Activated naive CD8-positive, alpha-beta T cell treated with anti-CD3 and anti-CD28 coated beads, Interleukin-2, amount 10 ng/mL, durations not matched to agents 7 days and 5 days (primary cell): ENCODE measurements at regions not wholly inside any gene's neighbourhood (a gene's known extent, or its start where the extent isn't known, plus 50 kb on each side); places are given as distances from the start of the nearest gene placed in this dataset.

ENCODE experiments used
- ATAC-seq: fragments of 150-1000 bp; cut with Tn5 transposase; one replicate; pipeline ENCODE4 v1.10.0; 2021; ENCODE audit warnings: low read depth, moderate library complexity
- POLR2A ChIA-PET: fragments of 350-600 bp; sonication (Branson Sonifier 250); formaldehyde crosslinking; loops from one replicate; lab custom pipeline; 2021; ENCODE audit warnings: antibody characterized with exemption; lab: Charles Lee
- DNase-seq: peaks from one replicate; pipeline ENCODE4 v3.0.0; 2021
- H3K27ac Mint-ChIP-seq: one replicate; pipeline ENCODE4 v1.8.0; 2022; ENCODE audit warnings: mild to moderate bottlenecking, mixed read lengths
- H3K27me3 Mint-ChIP-seq: one replicate; pipeline ENCODE4 v1.8.0; 2022; ENCODE audit warnings: mild to moderate bottlenecking, moderate library complexity, mixed read lengths
- H3K36me3 Mint-ChIP-seq: one replicate; pipeline ENCODE4 v1.8.0; 2021; ENCODE audit warnings: mild to moderate bottlenecking, mixed read lengths
- H3K4me1 Mint-ChIP-seq: one replicate; pipeline ENCODE4 v1.8.0; 2021; ENCODE audit warnings: mixed read lengths
- H3K4me3 Mint-ChIP-seq: one replicate; pipeline ENCODE4 v1.8.0; 2022; ENCODE audit warnings: mild to moderate bottlenecking, moderate library complexity, mixed read lengths
- H3K9me3 Mint-ChIP-seq: one replicate; pipeline ENCODE4 v1.8.0; 2021; ENCODE audit warnings: mixed read lengths

DNA sequence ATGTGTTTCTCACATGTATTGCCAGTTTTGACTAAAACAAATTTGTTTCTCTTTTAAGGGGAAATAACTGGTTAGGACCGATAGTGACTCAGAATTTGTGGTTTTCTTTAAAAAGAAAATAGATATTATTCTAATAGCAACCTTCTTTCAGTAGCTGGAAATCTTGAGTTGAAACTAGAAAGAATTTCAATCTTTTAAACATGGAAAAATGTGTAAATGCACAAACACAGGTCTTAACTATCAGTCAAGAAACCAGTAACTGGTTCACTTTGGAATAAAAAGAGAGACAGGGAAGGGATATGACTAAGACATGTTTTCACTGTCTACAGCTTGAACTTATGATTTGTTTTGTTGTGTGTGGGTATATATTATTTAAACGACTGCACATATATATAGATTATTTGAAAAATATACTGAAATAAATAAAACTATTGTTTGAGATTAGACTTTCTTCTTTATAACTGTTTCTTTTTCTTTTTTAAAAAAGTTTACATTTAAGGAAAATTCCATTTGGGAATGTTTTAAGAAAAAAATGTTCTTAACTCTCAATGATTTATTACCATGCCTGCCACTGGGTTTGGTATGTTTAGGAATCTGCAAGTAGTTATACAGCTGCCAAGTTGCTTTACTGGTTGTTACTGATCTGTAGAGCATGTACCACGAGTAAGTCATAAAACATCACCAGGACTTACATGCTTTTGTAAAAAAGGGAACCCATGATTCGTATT, 753.3 kb upstream of the MARCKS start:
- Mint-ChIP-seq H3K4me3 (no peak overlapping the region), H3K27ac (no peak overlapping the region), H3K4me1 (no peaks in the 10 kb centered on the region), H3K27me3 (no peaks in the 10 kb centered on the region), H3K36me3 (no peaks in the 10 kb centered on the region), H3K9me3 (peaks cover 1% of the 10 kb centered on the region)
- ATAC-seq (no peak), DNase-seq (no peak)
- POLR2A ChIA-PET: no interaction called here

DNA sequence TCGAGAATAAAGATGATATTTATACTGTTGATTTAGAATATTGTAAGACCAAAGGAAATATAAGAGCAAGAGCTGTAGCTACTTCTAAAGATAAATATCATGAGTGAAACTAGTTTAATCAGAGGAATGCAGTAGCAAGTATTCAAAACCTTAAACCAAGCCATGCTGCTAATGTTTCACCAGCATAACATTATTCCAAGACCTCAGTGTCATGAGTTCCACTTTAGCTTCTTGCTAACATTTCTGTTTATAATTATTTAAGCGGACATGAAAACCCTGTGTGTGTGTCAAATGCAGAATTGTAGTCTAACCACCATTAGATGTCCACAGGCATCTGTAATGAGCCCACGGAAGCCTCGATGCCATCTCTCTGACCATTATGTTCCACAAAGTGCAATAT, 752.6 kb upstream of the MARCKS start:
- Mint-ChIP-seq H3K27ac (no peak overlapping the region), H3K4me1 (no peaks in the 10 kb centered on the region), H3K36me3 (no peaks in the 10 kb centered on the region), H3K27me3 (no peaks in the 10 kb centered on the region), H3K9me3 (peaks cover 1% of the 10 kb centered on the region), H3K4me3 (no peak overlapping the region)
- ATAC-seq: no peak
- POLR2A ChIA-PET: no interaction called here
- no peak for DNase-seq

DNA sequence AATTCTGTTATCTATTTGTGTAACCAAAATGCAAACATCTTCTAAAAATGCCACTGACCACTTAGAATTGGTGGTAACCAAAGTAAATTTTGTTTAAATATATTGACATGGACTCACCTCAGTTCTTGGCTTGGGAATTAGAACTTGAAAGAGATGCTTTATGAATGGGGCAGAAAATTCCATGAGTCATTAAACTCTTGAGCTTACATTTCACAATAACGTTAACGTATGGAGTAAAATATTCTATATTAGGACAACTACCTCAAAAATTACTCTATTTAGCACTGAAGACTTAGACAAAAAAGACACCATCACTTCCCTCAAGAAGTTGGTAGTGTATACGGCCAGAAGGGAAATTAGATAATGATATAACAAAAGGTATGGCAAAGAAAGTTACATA, 752.2 kb upstream of the MARCKS start:
- Mint-ChIP-seq H3K4me3 (no peak overlapping the region), H3K27me3 (no peaks in the 10 kb centered on the region), H3K36me3 (no peaks in the 10 kb centered on the region), H3K9me3 (peaks cover 1% of the 10 kb centered on the region), H3K27ac (no peak overlapping the region), H3K4me1 (no peaks in the 10 kb centered on the region)
- POLR2A ChIA-PET: no interaction called here
- ATAC-seq (no peak), DNase-seq (no peak)

DNA sequence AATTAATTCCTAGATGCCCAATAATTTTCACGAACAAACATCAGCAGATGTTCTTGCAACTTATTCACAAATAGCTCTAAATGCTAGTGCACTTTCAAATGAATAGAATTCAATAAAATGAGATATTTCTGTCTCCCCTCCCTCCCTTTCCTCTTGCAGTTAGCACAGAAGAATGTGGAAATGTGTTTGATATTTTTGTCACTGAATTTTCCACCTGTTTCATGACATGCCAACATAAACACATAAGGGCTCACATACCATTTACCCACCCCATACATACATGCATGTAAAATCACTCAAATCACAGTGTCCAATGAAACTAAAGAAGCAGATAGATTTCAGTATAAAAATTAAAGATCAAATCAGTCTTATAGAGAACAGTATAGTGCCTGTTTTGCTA, 746.9 kb upstream of the MARCKS start:
- ATAC-seq (no peak), DNase-seq (no peak)
- Mint-ChIP-seq H3K4me3 (no peak overlapping the region), H3K9me3 (peaks cover 6% of the 10 kb centered on the region), H3K36me3 (no peaks in the 10 kb centered on the region), H3K4me1 (no peaks in the 10 kb centered on the region), H3K27me3 (no peaks in the 10 kb centered on the region), H3K27ac (no peak overlapping the region)
- POLR2A ChIA-PET: no interaction called here

DNA sequence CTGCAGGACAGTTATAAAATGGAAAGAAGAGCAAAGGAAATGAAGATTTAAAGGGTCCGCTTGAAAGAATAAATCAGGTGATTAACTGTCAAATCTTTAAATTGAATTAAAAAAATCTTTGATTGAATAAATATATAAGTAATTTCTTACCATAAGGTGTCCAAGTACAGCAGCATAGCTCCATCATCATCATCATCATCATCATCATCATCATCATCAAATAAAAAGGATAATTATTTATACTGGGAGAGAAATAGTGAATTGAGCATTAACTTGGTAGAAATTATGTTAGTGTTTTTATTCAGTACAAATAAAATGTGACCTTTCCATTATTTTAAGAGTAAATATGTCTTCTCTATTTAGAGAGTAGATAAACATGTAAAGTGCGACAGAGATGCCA, 745.6 kb upstream of the MARCKS start:
- no peaks in the 10 kb centered on the region for H3K27me3 Mint-ChIP-seq
- peaks cover 6% of the 10 kb centered on the region for H3K9me3 Mint-ChIP-seq
- H3K4me1 Mint-ChIP-seq: no peaks in the 10 kb centered on the region
- DNase-seq (no peak), ATAC-seq (no peak)
- H3K36me3 Mint-ChIP-seq: no peaks in the 10 kb centered on the region
- H3K27ac Mint-ChIP-seq: no peak overlapping the region
- no peak overlapping the region for H3K4me3 Mint-ChIP-seq
- POLR2A ChIA-PET: no interaction called here

DNA sequence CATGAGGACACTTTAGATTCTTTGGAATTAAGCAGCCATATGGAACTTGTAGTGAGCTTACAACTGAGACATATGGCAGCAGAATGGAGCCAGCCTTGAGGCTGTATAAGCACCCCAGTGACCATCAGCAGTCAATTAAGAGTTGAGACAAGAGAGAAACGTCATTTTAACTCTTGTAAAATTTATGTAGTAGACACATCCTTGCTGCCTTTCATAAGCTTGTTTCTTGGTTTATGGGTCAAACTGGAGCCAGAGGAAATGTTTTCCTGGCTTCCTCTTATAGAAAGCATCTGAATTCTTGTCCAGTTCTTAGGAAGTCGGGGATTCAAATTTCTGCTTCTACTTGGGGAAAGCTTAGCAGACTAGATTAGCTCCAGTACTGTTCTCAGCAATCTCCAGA, 745.1 kb upstream of the MARCKS start:
- Mint-ChIP-seq H3K27me3 (no peaks in the 10 kb centered on the region), H3K4me1 (no peaks in the 10 kb centered on the region), H3K27ac (no peak overlapping the region), H3K36me3 (no peaks in the 10 kb centered on the region), H3K9me3 (peaks cover 6% of the 10 kb centered on the region), H3K4me3 (no peak overlapping the region)
- POLR2A ChIA-PET: no interaction called here
- ATAC-seq: no peak
- DNase-seq: no peak

DNA sequence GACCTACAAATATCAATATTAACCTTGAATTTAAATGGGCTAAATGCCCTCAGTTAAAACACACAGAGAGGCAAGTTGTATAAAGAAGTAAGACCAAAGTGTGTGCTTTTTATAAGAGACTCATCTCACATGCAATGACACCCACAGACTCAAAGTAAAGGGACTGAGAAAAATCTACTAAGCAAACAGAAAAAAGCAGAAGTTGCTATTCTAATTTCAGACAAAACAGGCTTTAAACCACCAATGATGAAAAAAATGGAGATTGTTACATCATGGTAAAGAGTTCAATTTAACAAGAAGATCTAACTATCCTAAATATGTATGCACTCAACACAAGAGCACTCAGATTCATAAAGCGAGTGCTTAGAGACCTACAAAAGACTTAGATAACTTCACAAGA, 741.9 kb upstream of the MARCKS start:
- no peaks in the 10 kb centered on the region for H3K36me3 Mint-ChIP-seq
- ATAC-seq: no peak
- no peak for DNase-seq
- no peaks in the 10 kb centered on the region for H3K27me3 Mint-ChIP-seq
- H3K4me1 Mint-ChIP-seq: no peaks in the 10 kb centered on the region
- POLR2A ChIA-PET: no interaction called here
- H3K4me3 Mint-ChIP-seq: no peak overlapping the region
- H3K27ac Mint-ChIP-seq: no peak overlapping the region
- H3K9me3 Mint-ChIP-seq: peaks cover 6% of the 10 kb centered on the region

DNA sequence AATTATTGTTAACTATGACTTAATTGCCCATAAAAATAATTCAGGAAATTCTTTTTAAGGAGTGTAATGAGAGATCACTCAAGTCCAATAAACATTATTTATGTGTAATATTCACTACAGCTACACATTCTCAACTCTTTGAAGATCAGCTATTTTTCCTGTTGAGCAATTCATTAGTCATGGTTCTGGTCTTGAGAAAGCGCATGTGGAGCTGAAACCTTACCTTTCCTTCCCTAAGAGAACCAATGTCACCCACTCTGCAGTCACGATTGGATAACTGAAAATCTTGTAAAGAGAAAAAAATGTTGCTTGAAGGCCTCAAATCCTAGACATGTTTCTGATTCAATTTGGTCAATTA, 736.9 kb upstream of the MARCKS start:
- H3K27ac Mint-ChIP-seq: no peak overlapping the region
- H3K36me3 Mint-ChIP-seq: no peaks in the 10 kb centered on the region
- no peak overlapping the region for H3K4me3 Mint-ChIP-seq
- H3K4me1 Mint-ChIP-seq: no peaks in the 10 kb centered on the region
- DNase-seq (no peak), ATAC-seq (no peak)
- H3K9me3 Mint-ChIP-seq: no peaks in the 10 kb centered on the region
- POLR2A ChIA-PET: no interaction called here
- H3K27me3 Mint-ChIP-seq: no peaks in the 10 kb centered on the region

DNA sequence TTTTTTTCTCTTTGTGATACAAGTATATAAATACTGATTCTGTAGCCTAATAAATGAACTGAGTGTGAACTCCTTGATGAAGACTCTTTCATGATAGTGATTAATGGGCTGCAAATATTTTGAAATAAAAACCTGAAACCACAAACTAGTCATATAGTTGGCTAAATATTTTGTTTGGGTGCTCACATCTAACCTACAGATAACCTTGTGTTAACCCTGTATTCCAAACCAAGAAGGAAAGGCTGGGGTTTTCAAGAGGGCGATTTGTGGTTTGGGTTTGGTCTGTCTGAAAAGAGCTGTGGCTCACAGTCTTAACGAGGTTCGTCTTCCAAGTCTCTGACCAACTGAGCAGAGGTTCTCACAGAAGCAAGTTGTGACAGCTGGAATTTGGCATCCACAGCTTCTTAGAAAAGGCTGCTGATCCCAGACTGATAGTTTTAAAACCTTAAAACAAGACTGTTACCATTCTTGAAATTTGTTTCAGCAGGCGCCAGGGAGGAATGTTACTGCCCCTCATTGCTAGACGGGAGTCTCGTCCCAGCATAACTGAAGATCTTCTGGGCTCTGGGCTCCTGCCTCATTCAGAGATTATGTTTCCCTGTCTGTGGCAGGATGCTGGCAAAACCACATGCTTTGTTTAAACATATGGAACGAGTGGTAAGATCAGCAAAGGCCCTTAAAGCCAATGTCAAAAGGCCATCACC, 736.4 kb upstream of the MARCKS start:
- no peak for ATAC-seq
- Mint-ChIP-seq H3K4me3 (no peak overlapping the region), H3K27ac (no peak overlapping the region), H3K36me3 (no peaks in the 10 kb centered on the region), H3K4me1 (no peaks in the 10 kb centered on the region), H3K27me3 (no peaks in the 10 kb centered on the region), H3K9me3 (no peaks in the 10 kb centered on the region)
- DNase-seq: no peak
- POLR2A ChIA-PET: no interaction called here

DNA sequence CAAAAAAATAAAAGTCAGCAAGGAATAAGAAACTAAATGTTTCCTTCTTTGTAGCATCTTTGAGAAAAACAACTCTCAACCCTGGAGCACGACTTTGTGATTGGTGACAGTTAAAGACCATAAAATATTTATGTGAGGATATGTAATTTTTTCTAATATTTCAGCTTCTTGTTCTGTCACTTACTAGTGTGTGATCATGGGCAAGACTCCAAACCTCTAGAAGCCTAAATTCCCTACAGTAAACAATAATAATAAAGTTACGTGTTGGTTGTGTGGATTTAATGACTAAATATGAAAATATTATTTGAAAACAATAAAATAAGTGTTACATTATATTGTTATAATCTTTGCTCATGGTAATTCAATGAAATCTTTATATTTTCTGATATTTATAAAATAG, 735.6 kb upstream of the MARCKS start:
- ATAC-seq: no peak
- no peaks in the 10 kb centered on the region for H3K9me3 Mint-ChIP-seq

DNA sequence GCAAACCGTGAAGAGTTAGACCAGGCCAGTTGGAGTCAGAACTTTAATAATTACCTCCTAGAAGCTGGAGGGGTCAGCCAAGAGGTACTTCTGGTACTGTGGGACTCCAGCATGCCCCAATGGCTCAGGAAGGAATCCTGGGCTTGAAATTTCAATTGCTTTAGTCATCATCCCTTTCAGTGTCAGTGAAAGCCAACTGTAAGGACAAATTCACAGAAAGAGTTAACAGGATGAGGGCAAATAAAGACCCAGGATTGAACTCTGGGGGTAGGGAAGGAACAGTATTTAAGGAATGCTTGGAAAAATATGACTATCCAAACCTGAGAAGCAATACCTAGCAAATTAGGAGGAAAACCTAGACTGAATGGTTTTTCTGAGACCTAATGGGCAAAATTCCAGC, 735.1 kb upstream of the MARCKS start:
- Mint-ChIP-seq H3K27me3 (no peaks in the 10 kb centered on the region), H3K36me3 (no peaks in the 10 kb centered on the region), H3K4me3 (no peak overlapping the region), H3K9me3 (no peaks in the 10 kb centered on the region), H3K27ac (no peak overlapping the region), H3K4me1 (no peaks in the 10 kb centered on the region)
- ATAC-seq (no peak), DNase-seq (no peak)
- POLR2A ChIA-PET: no interaction called here

More for the DNA sequence above, 735.6 kb upstream of the MARCKS start:
- Mint-ChIP-seq H3K36me3 (no peaks in the 10 kb centered on the region), H3K4me3 (no peak overlapping the region), H3K4me1 (no peaks in the 10 kb centered on the region), H3K27ac (no peak overlapping the region), H3K27me3 (no peaks in the 10 kb centered on the region)
- POLR2A ChIA-PET: no interaction called here
- no peak for DNase-seq

DNA sequence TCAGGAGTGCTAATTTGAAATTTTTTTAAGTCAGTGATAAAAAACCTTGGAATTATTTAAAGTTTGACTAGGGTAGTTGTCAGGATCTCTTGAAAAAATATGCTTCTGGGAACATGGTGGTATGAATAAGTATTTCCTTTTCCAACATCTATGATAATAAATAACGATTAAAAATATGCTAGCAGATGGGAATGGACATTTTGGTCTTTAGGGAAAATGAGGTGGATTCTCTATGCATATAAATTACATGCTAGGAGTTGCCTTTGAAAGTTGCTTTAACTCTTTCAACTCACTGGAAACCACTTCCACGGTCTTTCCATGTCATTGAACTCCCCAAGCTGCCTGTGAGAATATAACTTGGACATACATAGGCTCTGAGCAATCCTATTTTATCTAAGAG, 731.5 kb upstream of the MARCKS start:
- Mint-ChIP-seq H3K4me3 (no peak overlapping the region), H3K27ac (no peak overlapping the region), H3K36me3 (no peaks in the 10 kb centered on the region), H3K4me1 (no peaks in the 10 kb centered on the region), H3K27me3 (no peaks in the 10 kb centered on the region), H3K9me3 (no peaks in the 10 kb centered on the region)
- DNase-seq (no peak), ATAC-seq (no peak)
- POLR2A ChIA-PET: no interaction called here

DNA sequence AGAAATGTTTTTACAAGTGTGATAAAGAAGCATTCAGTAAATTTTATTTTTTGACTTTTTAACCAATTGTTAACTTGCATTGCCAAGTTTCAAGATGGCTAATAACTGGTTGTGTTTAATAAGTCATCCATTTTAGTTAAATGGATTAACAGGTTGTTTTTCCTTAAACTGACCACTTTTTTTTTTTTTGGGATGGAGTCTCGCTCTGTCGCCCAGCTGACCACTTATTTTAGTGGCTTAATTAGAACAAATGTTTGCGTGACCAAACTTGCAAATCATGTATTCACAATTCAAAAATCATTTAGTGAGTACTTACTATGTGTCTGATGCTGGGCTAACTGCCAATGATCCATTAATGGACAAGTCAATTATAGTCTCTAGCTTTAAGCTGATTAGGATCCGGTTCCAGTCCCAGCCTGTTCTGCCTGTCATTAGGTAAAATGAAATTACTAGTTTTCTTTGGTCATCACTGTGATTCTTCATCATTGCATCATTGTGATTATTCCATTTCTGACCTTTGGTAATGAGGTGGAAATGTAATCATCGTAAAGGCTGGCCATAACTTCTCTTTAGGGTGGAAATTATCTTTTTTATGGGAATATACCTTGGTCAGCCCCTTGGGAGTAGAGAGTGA, 729.2 kb upstream of the MARCKS start:
- no peaks in the 10 kb centered on the region for H3K27me3 Mint-ChIP-seq
- H3K9me3 Mint-ChIP-seq: no peaks in the 10 kb centered on the region
- POLR2A ChIA-PET: no interaction called here
- DNase-seq: no peak
- no peaks in the 10 kb centered on the region for H3K4me1 Mint-ChIP-seq
- no peak for ATAC-seq
- H3K4me3 Mint-ChIP-seq: no peak overlapping the region
- no peaks in the 10 kb centered on the region for H3K36me3 Mint-ChIP-seq
- H3K27ac Mint-ChIP-seq: no peak overlapping the region

DNA sequence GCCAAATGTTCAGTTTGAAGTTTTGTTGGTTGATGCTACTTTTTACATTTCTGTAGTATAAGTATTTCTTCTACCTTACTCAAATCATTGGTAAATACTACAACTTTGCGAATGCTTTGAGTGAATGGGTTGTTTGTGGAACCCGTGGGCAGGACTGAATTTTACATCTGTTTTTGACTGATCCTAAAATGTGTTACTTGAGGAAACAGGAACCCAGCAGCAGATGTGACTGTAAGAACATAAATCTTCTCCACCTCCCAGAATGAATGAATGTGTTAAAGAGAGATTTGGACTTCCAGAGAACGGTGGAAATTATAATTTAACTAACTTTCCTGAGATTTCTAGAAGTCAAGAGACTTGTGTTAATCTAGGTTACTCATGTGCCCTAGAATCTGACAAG, 728.5 kb upstream of the MARCKS start:
- no peaks in the 10 kb centered on the region for H3K9me3 Mint-ChIP-seq
- no peaks in the 10 kb centered on the region for H3K27me3 Mint-ChIP-seq
- no peak overlapping the region for H3K4me3 Mint-ChIP-seq
- POLR2A ChIA-PET: no interaction called here
- no peaks in the 10 kb centered on the region for H3K36me3 Mint-ChIP-seq
- H3K4me1 Mint-ChIP-seq: no peaks in the 10 kb centered on the region
- ATAC-seq (no peak), DNase-seq (no peak)
- H3K27ac Mint-ChIP-seq: no peak overlapping the region
